GM12878 (cell line): ENCODE measurements at regions not wholly inside any gene's neighbourhood (a gene's known extent, or its start where the extent isn't known, plus 50 kb on each side); places are given as distances from the start of the nearest gene placed in this dataset.

Experiments used
- ATAC-seq: fragments of 200-7000 bp; cut with Tn5 transposase; 3 replicates; pipeline ENCODE4 v1.9.1; 2020; ENCODE audit warnings: mild to moderate bottlenecking, moderate library complexity
- BruUV-seq: library from RNA; stranded (reverse); fragments of 400-500 nt; replicated peaks from 2 replicates; lab custom pipeline; 2021; lab: Mats Ljungman, UMichigan
- CTCF ChIA-PET: fragments of 300-600 bp; sonication (Branson Sonifier 250); formaldehyde crosslinking; extraction: SDS; loops from one replicate; lab custom pipeline; 2021; ENCODE audit warnings: inconsistent platforms; lab: Yijun Ruan, JAX
- POLR2A ChIA-PET: fragments of 350-600 bp; formaldehyde crosslinking; extraction: SDS; loops from one replicate; lab custom pipeline; 2021; ENCODE audit warnings: inconsistent platforms; lab: Charles Lee
- RAD21 ChIA-PET: fragments of 300-600 bp; sonication (Branson Sonifier 250); formaldehyde crosslinking; loops from one replicate; lab custom pipeline; 2023; ENCODE audit warnings: antibody characterized with exemption; ENCODE audit not compliant: unreplicated experiment; lab: Charles Lee
- SMC1A ChIA-PET: fragments of 300-600 bp; sonication (Branson Sonifier 250); formaldehyde crosslinking; loops from one replicate; lab custom pipeline; 2023; ENCODE audit not compliant: unreplicated experiment, uncharacterized antibody; lab: Charles Lee
- DNase-seq: peaks from one replicate; pipeline ENCODE4 v3.0.0-alpha.2; 2011; ENCODE audit warnings: low read depth, low spot score
- FAIRE-seq: peaks from 3 replicates; lab custom pipeline; 2011; peaks lifted over from hg19 to GRCh38; lab: Jason Lieb, UNC
- H2AFZ ChIP-seq: 2 replicates; pipeline ENCODE4 v1.6.0; 2011; ENCODE audit warnings: low read depth, low read length, control low read depth; ENCODE audit not compliant: control insufficient read depth
- H3K27ac ChIP-seq: 2 replicates; pipeline ENCODE4 v1.5.1; 2011; ENCODE audit warnings: control low read depth; ENCODE audit not compliant: control insufficient read depth, insufficient read depth
- H3K27me3 ChIP-seq, 2 experiments: replicated peaks in 1 of 2; 2 replicates each; pipeline versions ENCODE4 v1.6.0 to v1.6.1; 2011; ENCODE audit warnings: low read length in 1 of 2; ENCODE audit not compliant: control insufficient read depth in 2 of 2, insufficient read depth in 2 of 2
- H3K36me3 ChIP-seq, 2 experiments: 2 replicates each; pipeline ENCODE4 v1.5.1; 2011; ENCODE audit warnings: low read length in 1 of 2; ENCODE audit not compliant: control insufficient read depth in 2 of 2, insufficient read depth in 2 of 2
- H3K4me1 ChIP-seq: 2 replicates; pipeline ENCODE4 v1.6.1; 2011; ENCODE audit warnings: mild to moderate bottlenecking, low read length, moderate library complexity, mixed read lengths; ENCODE audit not compliant: control insufficient read depth, insufficient read depth
- H3K4me2 ChIP-seq: 2 replicates; pipeline ENCODE4 v1.6.0; 2011; ENCODE audit warnings: control low read depth; ENCODE audit not compliant: control insufficient read depth, insufficient read depth
- H3K4me3 ChIP-seq: fragments of 200-600 bp; sonication (generic); 2 replicates; pipeline ENCODE4 v1.5.1; 2016
- H3K79me2 ChIP-seq: 2 replicates; pipeline ENCODE4 v1.6.0; 2011; ENCODE audit warnings: low read length; ENCODE audit not compliant: control insufficient read depth, insufficient read depth
- H3K9ac ChIP-seq: 2 replicates; pipeline ENCODE4 v1.8.0; 2011; ENCODE audit warnings: low read length, control low read depth, mixed read lengths; ENCODE audit not compliant: control insufficient read depth, insufficient read depth
- H3K9me3 ChIP-seq: replicated peaks from 3 replicates; pipeline ENCODE4 v1.5.1; 2011; ENCODE audit warnings: mild to moderate bottlenecking, low read length; ENCODE audit not compliant: control insufficient read depth, insufficient read depth
- H4K20me1 ChIP-seq: 2 replicates; pipeline ENCODE4 v1.6.0; 2011; ENCODE audit not compliant: control insufficient read depth, insufficient read depth
- ATF7 ChIP-seq: fragments of 450-650 bp; IDR thresholded peaks from 2 replicates; pipeline ENCODE4 v1.6.1; 2016; ENCODE audit warnings: low read depth, mild to moderate bottlenecking
- DPF2 ChIP-seq: fragments of 450-650 bp; IDR thresholded peaks from 2 replicates; pipeline ENCODE4 v1.6.1; 2017; ENCODE audit warnings: mild to moderate bottlenecking
- NBN ChIP-seq: fragments of 450-650 bp; IDR thresholded peaks from 2 replicates; pipeline ENCODE4 v1.6.1; 2016
- NR2F1 ChIP-seq: fragments of 450-650 bp; conservative IDR thresholded peaks from 2 replicates; pipeline ENCODE4 v1.6.1; 2017; ENCODE audit warnings: mild to moderate bottlenecking
- PML ChIP-seq: IDR thresholded peaks from 2 replicates; pipeline ENCODE4 v1.6.1; 2012; ENCODE audit warnings: low read length, inconsistent platforms
- RBBP5 ChIP-seq: fragments of 200-600 bp; sonication (generic); conservative IDR thresholded peaks from 2 replicates; pipeline ENCODE4 v1.6.1; 2016
- SREBF2 ChIP-seq: IDR thresholded peaks from 2 replicates; pipeline ENCODE4 v1.6.1; 2012; ENCODE audit warnings: mild to moderate bottlenecking, low read length
- STAT1 ChIP-seq: fragments of 450-650 bp; conservative IDR thresholded peaks from 2 replicates; pipeline ENCODE4 v1.6.1; 2014; ENCODE audit warnings: antibody characterized with exemption, mild to moderate bottlenecking
- WGBS: methylation state at CpG from one replicate; pipeline ENCODE4 v1.1.6; 2016; ENCODE audit warnings: low lambda C conversion rate; ENCODE audit not compliant: insufficient replicate concordance, insufficient coverage; ENCODE audit errors: missing lambda C conversion rate; 5-methylcytosine and 5-hydroxymethylcytosine counted together
- in situ Hi-C: fragments of 300-500 bp; cut with MboI; formaldehyde crosslinking; loops from 9 replicates; pipeline ENCODE4 v1.14.3; 2018; ENCODE audit warnings: mixed read lengths
- intact Hi-C: fragments of 100-400 bp; cut with micrococcal nuclease; formaldehyde crosslinking; loops from one replicate; pipeline ENCODE4 v1.14.2; 2022; ENCODE audit not compliant: unreplicated experiment
- TF ChIP-seq, protein P1 (sequence below): IDR thresholded peaks from 2 replicates; pipeline ENCODE4 v1.6.1; 2012; ENCODE audit warnings: low read length, inconsistent platforms

DNA sequence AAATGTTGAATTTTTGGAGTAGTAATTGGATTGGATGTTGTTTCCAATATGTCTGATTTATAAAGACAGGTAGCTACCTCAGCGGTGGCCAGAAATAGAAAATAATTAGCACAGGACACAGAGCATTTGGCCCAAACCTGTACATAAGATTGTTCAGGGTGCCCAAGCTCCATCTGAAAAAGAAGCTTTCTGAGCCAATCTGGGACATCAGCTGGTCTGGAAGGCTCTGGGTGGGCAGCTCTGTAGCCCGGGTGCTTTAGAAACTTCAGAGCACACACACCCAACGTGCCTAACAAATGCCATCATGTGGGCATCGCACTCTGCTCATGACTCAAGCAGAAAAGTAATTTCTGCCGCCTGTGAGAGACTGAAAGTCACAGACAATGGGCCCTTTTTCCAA lies 460.7 kb downstream of the ICE1 start:
- Histone ChIP-seq H2AFZ (no peak overlapping the region), H3K36me3 (no peaks in the 10 kb centered on the region), H3K9ac (no peak overlapping the region), H3K4me1 (no peaks in the 10 kb centered on the region), H4K20me1 (no peaks in the 10 kb centered on the region), H3K27me3 (no peaks in the 10 kb centered on the region), H3K79me2 (no peaks in the 10 kb centered on the region), H3K4me3 (no peak overlapping the region), H3K4me2 (no peak overlapping the region), H3K9me3 (no peaks in the 10 kb centered on the region), H3K27ac (no peak overlapping the region)
- no TSS peak for BruUV-seq
- ChIA-PET CTCF (interaction anchor here (0.8 to 4.2 kb wide), 4 partner anchors 22 to 390 kb away, joined by 3 to 27 read pairs (median 4); no protein-coding TSS in a partner anchor), POLR2A (no interaction called here), SMC1A (interaction anchor here (1.1 to 4.4 kb wide), 3 partner anchors 386 to 603 kb away, joined by 4 to 19 read pairs (median 5); no protein-coding TSS in a partner anchor), RAD21 (no interaction called here)
- TF ChIP-seq RBBP5 (no peak), PML (no peak), DPF2 (no peak), ATF7 (no peak), STAT1 (no peak), SREBF2 (no peak), NR2F1 (no peak), NBN (no peak)
- TF ChIP-seq, protein P1, sequence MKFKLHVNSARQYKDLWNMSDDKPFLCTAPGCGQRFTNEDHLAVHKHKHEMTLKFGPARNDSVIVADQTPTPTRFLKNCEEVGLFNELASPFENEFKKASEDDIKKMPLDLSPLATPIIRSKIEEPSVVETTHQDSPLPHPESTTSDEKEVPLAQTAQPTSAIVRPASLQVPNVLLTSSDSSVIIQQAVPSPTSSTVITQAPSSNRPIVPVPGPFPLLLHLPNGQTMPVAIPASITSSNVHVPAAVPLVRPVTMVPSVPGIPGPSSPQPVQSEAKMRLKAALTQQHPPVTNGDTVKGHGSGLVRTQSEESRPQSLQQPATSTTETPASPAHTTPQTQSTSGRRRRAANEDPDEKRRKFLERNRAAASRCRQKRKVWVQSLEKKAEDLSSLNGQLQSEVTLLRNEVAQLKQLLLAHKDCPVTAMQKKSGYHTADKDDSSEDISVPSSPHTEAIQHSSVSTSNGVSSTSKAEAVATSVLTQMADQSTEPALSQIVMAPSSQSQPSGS = no peak
- 22% methylated on average over 5 of the region's 5 CpGs for WGBS
- DNase-seq (no peak), FAIRE-seq (no peak), ATAC-seq (no peak)
- intact Hi-C loops = loop anchor here (10.0 kb wide), 1 partner anchor 692 kb away; no protein-coding TSS in a partner anchor
- in situ Hi-C loops = no loop called here
